PC-3 (cell line): ENCODE measurements at regions not wholly inside any gene's neighbourhood (a gene's known extent, or its start where the extent isn't known, plus 50 kb on each side); places are given as distances from the start of the nearest gene placed in this dataset.

Source experiments
- EZH2 ChIP-seq: fragments of 300-600 bp; sonication (generic); IDR thresholded peaks from one replicate; pipeline ENCODE4 v1.6.1; 2017; ENCODE audit warnings: antibody characterized with exemption, mild to moderate bottlenecking, low read length; ENCODE audit not compliant: unreplicated experiment
- TF ChIP-seq, protein P1 (sequence below): fragments of 300-600 bp; sonication (generic); conservative IDR thresholded peaks from 2 replicates; pipeline ENCODE4 v1.5.1; 2017; ENCODE audit warnings: antibody characterized with exemption, low read depth, mild to moderate bottlenecking, low read length

DNA sequence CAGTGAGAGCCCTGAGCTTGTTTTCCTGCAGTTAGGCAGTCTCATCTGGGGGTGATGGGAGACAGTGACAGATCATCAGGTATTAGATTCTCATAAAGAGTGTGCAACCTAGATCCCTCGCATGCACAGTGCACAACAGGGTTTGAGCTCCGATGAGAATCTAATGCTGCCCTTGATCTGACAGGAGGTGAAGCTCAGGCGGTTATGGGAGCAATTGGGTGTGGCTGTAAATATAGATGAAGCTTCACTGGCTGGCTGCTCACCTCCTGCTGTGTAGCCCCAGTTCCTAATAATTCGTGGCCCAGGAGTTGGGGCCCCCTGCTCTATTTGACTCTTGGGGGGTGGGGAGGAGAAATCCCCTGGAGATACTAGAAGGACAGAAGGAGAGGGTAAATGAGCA lies 309.4 kb upstream of the STT3B start:
- TF ChIP-seq, protein P1, sequence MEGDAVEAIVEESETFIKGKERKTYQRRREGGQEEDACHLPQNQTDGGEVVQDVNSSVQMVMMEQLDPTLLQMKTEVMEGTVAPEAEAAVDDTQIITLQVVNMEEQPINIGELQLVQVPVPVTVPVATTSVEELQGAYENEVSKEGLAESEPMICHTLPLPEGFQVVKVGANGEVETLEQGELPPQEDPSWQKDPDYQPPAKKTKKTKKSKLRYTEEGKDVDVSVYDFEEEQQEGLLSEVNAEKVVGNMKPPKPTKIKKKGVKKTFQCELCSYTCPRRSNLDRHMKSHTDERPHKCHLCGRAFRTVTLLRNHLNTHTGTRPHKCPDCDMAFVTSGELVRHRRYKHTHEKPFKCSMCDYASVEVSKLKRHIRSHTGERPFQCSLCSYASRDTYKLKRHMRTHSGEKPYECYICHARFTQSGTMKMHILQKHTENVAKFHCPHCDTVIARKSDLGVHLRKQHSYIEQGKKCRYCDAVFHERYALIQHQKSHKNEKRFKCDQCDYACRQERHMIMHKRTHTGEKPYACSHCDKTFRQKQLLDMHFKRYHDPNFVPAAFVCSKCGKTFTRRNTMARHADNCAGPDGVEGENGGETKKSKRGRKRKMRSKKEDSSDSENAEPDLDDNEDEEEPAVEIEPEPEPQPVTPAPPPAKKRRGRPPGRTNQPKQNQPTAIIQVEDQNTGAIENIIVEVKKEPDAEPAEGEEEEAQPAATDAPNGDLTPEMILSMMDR: no peak
- no peak for TF ChIP-seq EZH2
